HL-60/S4 treated with retinoic acid at 250 ng/mL for 4 days and 3 days (cell line): ENCODE measurements at regions not wholly inside any gene's neighbourhood (a gene's known extent, or its start where the extent isn't known, plus 50 kb on each side); places are given as distances from the start of the nearest gene placed in this dataset.
"Not testable (repeated sequence)": the region's sequence is repeated elsewhere in the genome, so short reads cannot be mapped to it uniquely, and the experiment has no call there.

Source experiments
- in situ Hi-C: fragments of 300-500 bp; cut with MboI; formaldehyde crosslinking; loops from 2 replicates; pipeline ENCODE4 v1.7.0; 2022; ENCODE audit warnings: low sequenced_read_pairs

GRCh38 chr6:144929262-144929661 lies 644.1 kb downstream of the UTRN start:
- in situ Hi-C loops, result loop anchor here (25.0 kb wide), 1 partner anchor 342 kb away; no protein-coding TSS in a partner anchor

- in situ Hi-C loops, result loop anchor here (25.0 kb wide), 1 partner anchor 344 kb away; no protein-coding TSS in a partner anchor
These were observed 646.3 kb downstream of the UTRN start for GRCh38 chr6:144931172-144932035.

- in situ Hi-C loops, result loop anchor here (25.0 kb wide), 1 partner anchor 345 kb away; no protein-coding TSS in a partner anchor
These were observed 647.5 kb downstream of the UTRN start for GRCh38 chr6:144932621-144933020.

GRCh38 chr6:144935181-144935580 lies 650.0 kb downstream of the UTRN start:
- in situ Hi-C loops, result loop anchor here (25.0 kb wide), 1 partner anchor 348 kb away; no protein-coding TSS in a partner anchor

GRCh38 chr6:144935661-144936060 lies 650.5 kb downstream of the UTRN start:
- in situ Hi-C loops, result loop anchor here (25.0 kb wide), 1 partner anchor 348 kb away; no protein-coding TSS in a partner anchor

GRCh38 chr6:144936764-144937163 lies 651.6 kb downstream of the UTRN start:
- in situ Hi-C loops, result loop anchor here (25.0 kb wide), 1 partner anchor 349 kb away; no protein-coding TSS in a partner anchor

GRCh38 chr6:144939921-144940320 lies 654.8 kb downstream of the UTRN start:
- in situ Hi-C loops, result loop anchor here (25.0 kb wide), 1 partner anchor 353 kb away; no protein-coding TSS in a partner anchor

GRCh38 chr6:144944106-144944505 lies 659.0 kb downstream of the UTRN start:
- in situ Hi-C loops, result loop anchor here (25.0 kb wide), 1 partner anchor 357 kb away; no protein-coding TSS in a partner anchor

GRCh38 chr6:144947398-144947976 lies 662.4 kb downstream of the UTRN start:
- in situ Hi-C loops, result loop anchor here (25.0 kb wide), 1 partner anchor 360 kb away; no protein-coding TSS in a partner anchor

- in situ Hi-C loops, result no loop called here
These were observed 666.7 kb downstream of the UTRN start for GRCh38 chr6:144951730-144952437.

- in situ Hi-C loops, result no loop called here
These were observed 667.5 kb downstream of the UTRN start for GRCh38 chr6:144952456-144953240.

- in situ Hi-C loops, result no loop called here
These were observed 668.6 kb downstream of the UTRN start for GRCh38 chr6:144953552-144954240.

- in situ Hi-C loops, result no loop called here
These were observed 669.1 kb downstream of the UTRN start for GRCh38 chr6:144954241-144954556.

GRCh38 chr6:144955392-144955791 lies 670.3 kb downstream of the UTRN start:
- in situ Hi-C loops, result no loop called here

GRCh38 chr6:144955859-144956258 lies 670.7 kb downstream of the UTRN start:
- in situ Hi-C loops, result no loop called here

- in situ Hi-C loops, result not testable (repeated sequence)
These were observed 671.6 kb downstream of the UTRN start for GRCh38 chr6:144956697-144957096.

- in situ Hi-C loops, result no loop called here
These were observed 672.3 kb downstream of the UTRN start for GRCh38 chr6:144957236-144957937.

- in situ Hi-C loops, result no loop called here
These were observed 684.0 kb downstream of the UTRN start for GRCh38 chr6:144969154-144969553.

- in situ Hi-C loops, result no loop called here
These were observed 684.6 kb downstream of the UTRN start for GRCh38 chr6:144969602-144970272.
